HCT116 (cell line): ENCODE measurements at regions not wholly inside any gene's neighbourhood (a gene's known extent, or its start where the extent isn't known, plus 50 kb on each side); places are given as distances from the start of the nearest gene placed in this dataset.

Source experiments
- ATAC-seq: fragments of 200-7000 bp; cut with Tn5 transposase; 2 replicates; pipeline ENCODE4 v1.9.1; 2020; ENCODE audit warnings: mild to moderate bottlenecking, moderate library complexity
- BruUV-seq: library from RNA; stranded (reverse); fragments of 400-500 nt; replicated peaks from 2 replicates; lab custom pipeline; 2021; lab: Mats Ljungman, UMichigan
- CTCF ChIA-PET: fragments of 300-600 bp; sonication (Branson Sonifier 250); formaldehyde crosslinking; loops from one replicate; lab custom pipeline; 2021; ENCODE audit warnings: antibody characterized with exemption; lab: Charles Lee
- POLR2A ChIA-PET: fragments of 300-600, 350-600 bp; sonication (Branson Sonifier 250); formaldehyde crosslinking; loops from one replicate; lab custom pipeline; 2021; ENCODE audit warnings: antibody characterized with exemption; lab: Charles Lee
- RAD21 ChIA-PET, 2 experiments: fragments of 300-600 bp; sonication (Branson Sonifier 250); formaldehyde crosslinking; loops; one replicate each; lab custom pipeline; 2023; ENCODE audit warnings: low total read pairs in 2 of 2; ENCODE audit not compliant: uncharacterized antibody in 2 of 2, unreplicated experiment in 2 of 2, low non-redundant PET in 1 of 2; lab: Charles Lee
- DNase-seq: peaks from one replicate; pipeline ENCODE4 v3.0.0-alpha.2; 2010; ENCODE audit warnings: low read depth, low spot score
- H2AFZ ChIP-seq: fragments of 200-600 bp; shearing (Covaris generic), sonication (generic); 2 replicates; pipeline ENCODE4 v1.6.1; 2017; ENCODE audit warnings: low read depth, mixed run types, mixed read lengths, antibody characterized with exemption, low read length; ENCODE audit not compliant: poor library complexity, severe bottlenecking
- H3K27ac ChIP-seq: 2 replicates; pipeline ENCODE4 v1.5.1; 2012; ENCODE audit warnings: low read depth, low read length
- H3K27me3 ChIP-seq: fragments of 200-600 bp; sonication (generic); 2 replicates; pipeline ENCODE4 v1.6.1; 2016; ENCODE audit warnings: mixed run types, low read length, mixed read lengths; ENCODE audit not compliant: insufficient read depth
- H3K36me3 ChIP-seq, 2 experiments: fragments of 200-500 bp in 1 of 2; fragments of 200-600 bp in 1 of 2; sonication (Bioruptor generic) in 1 of 2; sonication (generic) in 1 of 2; 2 replicates each; pipeline versions ENCODE4 v1.5.1 to v1.6.1; 2014 to 2016; ENCODE audit warnings: low read length in 2 of 2, inconsistent platforms in 1 of 2, mixed read lengths in 1 of 2, mixed run types in 1 of 2; ENCODE audit not compliant: insufficient read depth in 2 of 2, control insufficient read depth in 1 of 2
- H3K4me1 ChIP-seq, 2 experiments: fragments of 200-600 bp in 1 of 2; sonication (generic) in 1 of 2; 2 replicates each; pipeline versions ENCODE4 v1.5.1 to v1.6.1; 2012 to 2017; ENCODE audit warnings: low read length in 2 of 2, inconsistent platforms in 1 of 2, mild to moderate bottlenecking in 1 of 2, mixed read lengths in 1 of 2, mixed run types in 1 of 2, moderate library complexity in 1 of 2; ENCODE audit not compliant: insufficient read depth in 2 of 2, control insufficient read depth in 1 of 2
- H3K4me2 ChIP-seq: fragments of 200-600 bp; sonication (generic); 2 replicates; pipeline ENCODE4 v1.6.1; 2017; ENCODE audit warnings: mixed run types, low read length, mixed read lengths
- H3K4me3 ChIP-seq, 2 experiments: fragments of 200-600 bp in 1 of 2; sonication (generic) in 1 of 2; replicated peaks in 1 of 2; 2 replicates each; pipeline ENCODE4 v1.5.1; 2011 to 2016; ENCODE audit warnings: low read length in 2 of 2, control low read depth in 1 of 2, low read depth in 1 of 2, mild to moderate bottlenecking in 1 of 2, mixed read lengths in 1 of 2, mixed run types in 1 of 2
- H3K79me2 ChIP-seq: fragments of 200-600 bp; sonication (generic); 2 replicates; pipeline ENCODE4 v1.6.1; 2017; ENCODE audit warnings: mild to moderate bottlenecking, mixed run types, low read length, moderate library complexity, mixed read lengths; ENCODE audit not compliant: insufficient read depth
- H3K9ac ChIP-seq: fragments of 200-600 bp; sonication (generic); 2 replicates; pipeline ENCODE4 v1.6.1; 2016; ENCODE audit warnings: low read length, mixed read lengths
- H3K9me2 ChIP-seq: fragments of 200-600 bp; sonication (generic), shearing (Covaris generic); 2 replicates; pipeline ENCODE4 v1.6.1; 2017; ENCODE audit warnings: mixed run types, mild to moderate bottlenecking, moderate library complexity; ENCODE audit not compliant: insufficient read depth
- H3K9me3 ChIP-seq, 2 experiments: fragments of 200-500 bp in 1 of 2; fragments of 200-600 bp in 1 of 2; sonication (Bioruptor generic) in 1 of 2; sonication (generic) in 1 of 2; 2 replicates each; pipeline ENCODE4 v1.6.1; 2014 to 2017; ENCODE audit warnings: low read length in 2 of 2, mixed read lengths in 2 of 2, inconsistent platforms in 1 of 2, low read depth in 1 of 2, mild to moderate bottlenecking in 1 of 2, mixed run types in 1 of 2, moderate library complexity in 1 of 2; ENCODE audit not compliant: control insufficient read depth in 1 of 2, insufficient read depth in 1 of 2
- H4K20me1 ChIP-seq: fragments of 200-600 bp; sonication (generic), shearing (Covaris generic); 2 replicates; pipeline ENCODE4 v1.6.1; 2017; ENCODE audit warnings: mixed run types, mild to moderate bottlenecking, moderate library complexity; ENCODE audit not compliant: insufficient read depth
- CEBPB ChIP-seq: IDR thresholded peaks from 2 replicates; pipeline ENCODE4 v1.6.1; 2012; ENCODE audit warnings: low read depth
- EGR1 ChIP-seq: IDR thresholded peaks from 2 replicates; pipeline ENCODE4 v1.6.1; 2012; ENCODE audit warnings: low read depth
- EZH2 ChIP-seq: fragments of 200-600 bp; sonication (generic); IDR thresholded peaks from 2 replicates; pipeline ENCODE4 v1.6.1; 2017; ENCODE audit warnings: antibody characterized with exemption, mixed run types
- FOSL1 ChIP-seq: IDR thresholded peaks from 2 replicates; pipeline ENCODE4 v1.6.1; 2012; ENCODE audit warnings: low read depth
- SRF ChIP-seq: IDR thresholded peaks from 2 replicates; pipeline ENCODE4 v1.6.1; 2012; ENCODE audit warnings: low read depth
- YY1 ChIP-seq: IDR thresholded peaks from 2 replicates; pipeline ENCODE4 v1.6.1; 2011; ENCODE audit warnings: low read length, low read depth, moderate library complexity, mild to moderate bottlenecking; ENCODE audit not compliant: insufficient replicate concordance; ENCODE audit errors: extremely low read depth
- ZFX ChIP-seq: fragments of 450-650 bp; IDR thresholded peaks from 2 replicates; pipeline ENCODE4 v1.6.1; 2017
- ZNF274 ChIP-seq: fragments of 200-500 bp; sonication (Bioruptor generic); IDR thresholded peaks from 2 replicates; pipeline ENCODE4 v1.6.1; 2014; ENCODE audit warnings: mild to moderate bottlenecking, low read depth, low read length, inconsistent platforms
- intact Hi-C: fragments of 100-400 bp; cut with micrococcal nuclease; formaldehyde crosslinking; loops from 2 replicates; pipeline ENCODE4 v1.10.0; 2022
- TF ChIP-seq, protein P1 (sequence below): IDR thresholded peaks from 2 replicates; pipeline ENCODE4 v1.6.1; 2011; ENCODE audit warnings: mild to moderate bottlenecking, low read length, moderate library complexity; ENCODE audit not compliant: insufficient replicate concordance; ENCODE audit errors: extremely low read depth
- TF ChIP-seq, protein P2 (sequence below): IDR thresholded peaks from 2 replicates; pipeline ENCODE4 v1.6.1; 2012; ENCODE audit warnings: low read depth
- TF ChIP-seq, protein P3 (sequence below): IDR thresholded peaks from 2 replicates; pipeline ENCODE4 v1.6.1; 2012
- TF ChIP-seq, protein P4 (sequence below): IDR thresholded peaks from 2 replicates; pipeline ENCODE4 v1.6.1; 2012

DNA sequence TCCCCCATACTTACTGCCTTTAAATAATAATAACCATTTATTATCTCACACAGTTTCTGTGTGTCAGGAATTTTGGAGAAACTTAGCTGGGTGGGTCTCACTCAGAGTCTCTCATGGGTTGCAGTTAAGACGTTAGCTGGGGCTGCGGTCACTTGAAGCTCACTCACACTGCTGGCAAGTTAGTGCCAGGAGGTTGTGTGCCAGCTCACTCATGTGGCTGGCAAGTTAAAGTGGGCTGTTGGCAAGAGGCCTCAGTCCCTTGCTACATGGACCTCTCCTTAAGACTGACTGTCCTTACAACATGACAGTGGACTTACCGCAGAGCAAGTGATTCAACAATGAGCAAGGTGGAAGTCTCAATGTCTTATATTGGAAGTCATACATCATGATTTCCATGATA, 61.3 kb upstream of the AVPR1A start:
- no peak for TF ChIP-seq EZH2
- TF ChIP-seq, protein P1, sequence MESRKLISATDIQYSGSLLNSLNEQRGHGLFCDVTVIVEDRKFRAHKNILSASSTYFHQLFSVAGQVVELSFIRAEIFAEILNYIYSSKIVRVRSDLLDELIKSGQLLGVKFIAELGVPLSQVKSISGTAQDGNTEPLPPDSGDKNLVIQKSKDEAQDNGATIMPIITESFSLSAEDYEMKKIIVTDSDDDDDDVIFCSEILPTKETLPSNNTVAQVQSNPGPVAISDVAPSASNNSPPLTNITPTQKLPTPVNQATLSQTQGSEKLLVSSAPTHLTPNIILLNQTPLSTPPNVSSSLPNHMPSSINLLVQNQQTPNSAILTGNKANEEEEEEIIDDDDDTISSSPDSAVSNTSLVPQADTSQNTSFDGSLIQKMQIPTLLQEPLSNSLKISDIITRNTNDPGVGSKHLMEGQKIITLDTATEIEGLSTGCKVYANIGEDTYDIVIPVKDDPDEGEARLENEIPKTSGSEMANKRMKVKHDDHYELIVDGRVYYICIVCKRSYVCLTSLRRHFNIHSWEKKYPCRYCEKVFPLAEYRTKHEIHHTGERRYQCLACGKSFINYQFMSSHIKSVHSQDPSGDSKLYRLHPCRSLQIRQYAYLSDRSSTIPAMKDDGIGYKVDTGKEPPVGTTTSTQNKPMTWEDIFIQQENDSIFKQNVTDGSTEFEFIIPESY, result no peak
- TF ChIP-seq, protein P2, sequence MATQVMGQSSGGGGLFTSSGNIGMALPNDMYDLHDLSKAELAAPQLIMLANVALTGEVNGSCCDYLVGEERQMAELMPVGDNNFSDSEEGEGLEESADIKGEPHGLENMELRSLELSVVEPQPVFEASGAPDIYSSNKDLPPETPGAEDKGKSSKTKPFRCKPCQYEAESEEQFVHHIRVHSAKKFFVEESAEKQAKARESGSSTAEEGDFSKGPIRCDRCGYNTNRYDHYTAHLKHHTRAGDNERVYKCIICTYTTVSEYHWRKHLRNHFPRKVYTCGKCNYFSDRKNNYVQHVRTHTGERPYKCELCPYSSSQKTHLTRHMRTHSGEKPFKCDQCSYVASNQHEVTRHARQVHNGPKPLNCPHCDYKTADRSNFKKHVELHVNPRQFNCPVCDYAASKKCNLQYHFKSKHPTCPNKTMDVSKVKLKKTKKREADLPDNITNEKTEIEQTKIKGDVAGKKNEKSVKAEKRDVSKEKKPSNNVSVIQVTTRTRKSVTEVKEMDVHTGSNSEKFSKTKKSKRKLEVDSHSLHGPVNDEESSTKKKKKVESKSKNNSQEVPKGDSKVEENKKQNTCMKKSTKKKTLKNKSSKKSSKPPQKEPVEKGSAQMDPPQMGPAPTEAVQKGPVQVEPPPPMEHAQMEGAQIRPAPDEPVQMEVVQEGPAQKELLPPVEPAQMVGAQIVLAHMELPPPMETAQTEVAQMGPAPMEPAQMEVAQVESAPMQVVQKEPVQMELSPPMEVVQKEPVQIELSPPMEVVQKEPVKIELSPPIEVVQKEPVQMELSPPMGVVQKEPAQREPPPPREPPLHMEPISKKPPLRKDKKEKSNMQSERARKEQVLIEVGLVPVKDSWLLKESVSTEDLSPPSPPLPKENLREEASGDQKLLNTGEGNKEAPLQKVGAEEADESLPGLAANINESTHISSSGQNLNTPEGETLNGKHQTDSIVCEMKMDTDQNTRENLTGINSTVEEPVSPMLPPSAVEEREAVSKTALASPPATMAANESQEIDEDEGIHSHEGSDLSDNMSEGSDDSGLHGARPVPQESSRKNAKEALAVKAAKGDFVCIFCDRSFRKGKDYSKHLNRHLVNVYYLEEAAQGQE, result no peak
- no peak for TF ChIP-seq EGR1
- TF ChIP-seq ZFX, result no peak
- TF ChIP-seq, protein P3, sequence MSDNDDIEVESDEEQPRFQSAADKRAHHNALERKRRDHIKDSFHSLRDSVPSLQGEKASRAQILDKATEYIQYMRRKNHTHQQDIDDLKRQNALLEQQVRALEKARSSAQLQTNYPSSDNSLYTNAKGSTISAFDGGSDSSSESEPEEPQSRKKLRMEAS, result no peak
- no peak for TF ChIP-seq CEBPB
- TF ChIP-seq SRF, result no peak
- TF ChIP-seq ZNF274, result no peak
- TF ChIP-seq YY1, result no peak
- TF ChIP-seq, protein P4, sequence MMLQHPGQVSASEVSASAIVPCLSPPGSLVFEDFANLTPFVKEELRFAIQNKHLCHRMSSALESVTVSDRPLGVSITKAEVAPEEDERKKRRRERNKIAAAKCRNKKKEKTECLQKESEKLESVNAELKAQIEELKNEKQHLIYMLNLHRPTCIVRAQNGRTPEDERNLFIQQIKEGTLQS, result no peak
- no peak for TF ChIP-seq FOSL1
- no TSS peak for BruUV-seq
- no peaks in the 10 kb centered on the region for H4K20me1 ChIP-seq
- H3K79me2 ChIP-seq, result no peaks in the 10 kb centered on the region
- POLR2A ChIA-PET, result no interaction called here
- no peak overlapping the region for H2AFZ ChIP-seq
- H3K27me3 ChIP-seq, result no peaks in the 10 kb centered on the region
- no peaks in the 10 kb centered on the region for H3K36me3 ChIP-seq
- H3K4me3 ChIP-seq, result no peak overlapping the region
- intact Hi-C loops, result no loop called here
- H3K9me2 ChIP-seq, result no peaks in the 10 kb centered on the region
- H3K27ac ChIP-seq, result no peak overlapping the region
- no peak overlapping the region for H3K4me2 ChIP-seq
- H3K9ac ChIP-seq, result no peak overlapping the region
- ATAC-seq, result no peak
- CTCF ChIA-PET, result no interaction called here
- no peaks in the 10 kb centered on the region for H3K4me1 ChIP-seq
- RAD21 ChIA-PET, result no interaction called here
- H3K9me3 ChIP-seq, result no peaks in the 10 kb centered on the region
- no peak for DNase-seq
